K562 (cell line): ENCODE measurements at regions not wholly inside any gene's neighbourhood (a gene's known extent, or its start where the extent isn't known, plus 50 kb on each side); places are given as distances from the start of the nearest gene placed in this dataset.

Experiments
- ATAC-seq: fragments of 200-7000 bp; cut with Tn5 transposase; 3 replicates; pipeline ENCODE4 v1.9.1; 2020; ENCODE audit warnings: moderate library complexity
- BruUV-seq: library from RNA; stranded (reverse); fragments of 400-500 nt; replicated peaks from 2 replicates; lab custom pipeline; 2021; lab: Mats Ljungman, UMichigan
- CTCF ChIA-PET: fragments of 300-600 bp; formaldehyde crosslinking; extraction: SDS; loops from one replicate; lab custom pipeline; 2021; ENCODE audit warnings: low intra/inter-chr PET ratio; lab: Yijun Ruan, JAX
- POLR2A ChIA-PET: fragments of 300-600, 350-650 bp; sonication (Branson Sonifier 250); formaldehyde crosslinking; extraction: SDS; loops from one replicate; lab custom pipeline; 2021; ENCODE audit warnings: antibody characterized with exemption, inconsistent platforms; lab: Yijun Ruan, JAX
- DNase-seq, 4 experiments: peaks; one replicate each; pipeline versions ENCODE4 v3.0.0 to v3.0.0-alpha.2; 2011 to 2018; ENCODE audit warnings: low spot score in 3 of 4, mixed read lengths in 3 of 4; ENCODE audit errors: extremely low read depth in 1 of 4
- FAIRE-seq: peaks from 2 replicates; lab custom pipeline; 2011; peaks lifted over from hg19 to GRCh38; lab: Jason Lieb, UNC
- H2AFZ ChIP-seq: 2 replicates; pipeline ENCODE4 v1.6.0; 2011; ENCODE audit warnings: low read depth, low read length, control low read depth, inconsistent platforms
- H3K27ac ChIP-seq: fragments of 200-600 bp; 3 replicates; pipeline ENCODE4 v1.8.0; 2011; ENCODE audit warnings: low read depth, mild to moderate bottlenecking, control low read depth, inconsistent platforms, low read length, moderate library complexity, mixed read lengths; ENCODE audit errors: extremely low read depth
- H3K27me3 ChIP-seq, 2 experiments: fragments of 300-600 bp in 1 of 2; 2 replicates in 1 of 2; 3 replicates in 1 of 2; pipeline versions ENCODE4 v1.6.0 to v1.8.0; 2011; ENCODE audit warnings: inconsistent platforms in 2 of 2, low read length in 2 of 2, mild to moderate bottlenecking in 1 of 2, mixed read lengths in 1 of 2, moderate library complexity in 1 of 2; ENCODE audit not compliant: control insufficient read depth in 2 of 2, insufficient read depth in 2 of 2
- H3K36me3 ChIP-seq: fragments of 300-600 bp; 3 replicates; pipeline ENCODE4 v1.8.0; 2011; ENCODE audit warnings: mild to moderate bottlenecking, low read length, inconsistent platforms; ENCODE audit not compliant: control insufficient read depth, insufficient read depth
- H3K4me1 ChIP-seq, 2 experiments: fragments of 200-600 bp in 1 of 2; replicated peaks in 1 of 2; 2 replicates in 1 of 2; 3 replicates in 1 of 2; pipeline versions ENCODE4 v1.5.1 to v1.8.0; 2011; ENCODE audit warnings: inconsistent platforms in 2 of 2, low read length in 2 of 2, mild to moderate bottlenecking in 1 of 2, mixed read lengths in 1 of 2, moderate library complexity in 1 of 2; ENCODE audit not compliant: control insufficient read depth in 2 of 2, insufficient read depth in 2 of 2
- H3K4me2 ChIP-seq: 2 replicates; pipeline ENCODE4 v1.6.1; 2011; ENCODE audit warnings: low read length, control low read depth, inconsistent platforms, mixed read lengths; ENCODE audit not compliant: insufficient read depth
- H3K4me3 ChIP-seq: fragments of 200-600 bp; sonication (generic), shearing (Covaris generic); 2 replicates; pipeline ENCODE4 v1.5.1; 2016; ENCODE audit warnings: control low read depth, inconsistent platforms
- H3K79me2 ChIP-seq: fragments of 200-600 bp; 3 replicates; pipeline ENCODE4 v1.8.0; 2011; ENCODE audit warnings: low read length, inconsistent platforms; ENCODE audit not compliant: control insufficient read depth, insufficient read depth
- H3K9ac ChIP-seq, 2 experiments: 2 replicates each; pipeline versions ENCODE4 v1.6.0 to v1.6.1; 2011; ENCODE audit warnings: low read depth in 2 of 2, low read length in 2 of 2, control low read depth in 1 of 2, inconsistent platforms in 1 of 2, mild to moderate bottlenecking in 1 of 2, mixed read lengths in 1 of 2; ENCODE audit not compliant: insufficient read depth in 1 of 2
- H3K9me1 ChIP-seq: one replicate; pipeline ENCODE4 v1.6.0; 2011; ENCODE audit warnings: inconsistent platforms, mild to moderate bottlenecking, low read length, moderate library complexity; ENCODE audit not compliant: control insufficient read depth, insufficient read depth
- H3K9me3 ChIP-seq: replicated peaks from 2 replicates; pipeline ENCODE4 v1.5.1; 2011; ENCODE audit warnings: low read depth, low read length, inconsistent platforms; ENCODE audit not compliant: control insufficient read depth, insufficient read depth
- H4K20me1 ChIP-seq: replicated peaks from 2 replicates; pipeline ENCODE4 v1.6.1; 2011; ENCODE audit warnings: low read length, inconsistent platforms, mixed read lengths; ENCODE audit not compliant: control insufficient read depth, insufficient read depth
- CBFB ChIP-seq: sonication (generic); formaldehyde crosslinking; IDR thresholded peaks from 2 replicates; pipeline ENCODE4 v1.4.0; 2020; ENCODE audit warnings: mild to moderate bottlenecking, missing genetic modification reagents
- ESRRB ChIP-seq: fragments of 250-450 bp; sonication (Bioruptor Pico); IDR thresholded peaks from 2 replicates; pipeline ENCODE4 v1.5.0; 2020; ENCODE audit warnings: mild to moderate bottlenecking, moderate library complexity, borderline replicate concordance
- HCFC1 ChIP-seq: IDR thresholded peaks from 2 replicates; pipeline ENCODE4 v1.6.1; 2012; ENCODE audit warnings: low read depth, low read length, improper control_type of control experiment
- NUFIP1 ChIP-seq: fragments of 450-650 bp; IDR thresholded peaks from 2 replicates; pipeline ENCODE4 v1.6.1; 2018; ENCODE audit not compliant: partially characterized antibody
- POLR2AphosphoS2 ChIP-seq: IDR thresholded peaks from 2 replicates; pipeline ENCODE4 v1.6.1; 2012; ENCODE audit warnings: low read length, improper control_type of control experiment
- TBP ChIP-seq: optimal IDR thresholded peaks from 2 replicates; pipeline ENCODE3; 2011; ENCODE audit warnings: low read depth, low read length, improper control_type of control experiment
- TCF3 ChIP-seq: sonication (generic); formaldehyde crosslinking; IDR thresholded peaks from 2 replicates; pipeline ENCODE4 v1.4.0; 2020; ENCODE audit warnings: mild to moderate bottlenecking, missing genetic modification reagents
- ZNF184 ChIP-seq: sonication (generic); formaldehyde crosslinking; IDR thresholded peaks from 2 replicates; pipeline ENCODE4 v1.5.0; 2020; ENCODE audit warnings: missing genetic modification reagents
- ZNF57 ChIP-seq: fragments of 450-650 bp; formaldehyde crosslinking; IDR thresholded peaks from 2 replicates; pipeline ENCODE4 v1.4.0; 2020; ENCODE audit warnings: mild to moderate bottlenecking, moderate library complexity
- ZNF655 ChIP-seq: fragments of 250-450 bp; sonication (Bioruptor Pico); IDR thresholded peaks from 2 replicates; pipeline ENCODE4 v1.5.0; 2021
- ZNF695 ChIP-seq: fragments of 450-650 bp; formaldehyde crosslinking; IDR thresholded peaks from 2 replicates; pipeline ENCODE4 v1.4.0; 2020; ENCODE audit warnings: mild to moderate bottlenecking, moderate library complexity
- WGBS: fragments of 100-300 bp; shearing (Covaris generic); methylation state at CpG from one replicate; pipeline ENCODE4 v1.1.6; 2016; ENCODE audit warnings: low coverage, mixed read lengths; ENCODE audit not compliant: insufficient coverage; ENCODE audit errors: missing lambda C conversion rate; 5-methylcytosine and 5-hydroxymethylcytosine counted together
- in situ Hi-C: fragments of 300-500 bp; cut with MboI; formaldehyde crosslinking; loops from 4 replicates; pipeline ENCODE4 v1.15.0; 2018; ENCODE audit warnings: inconsistent platforms, mixed read lengths
- intact Hi-C: fragments of 100-400 bp; cut with micrococcal nuclease; formaldehyde crosslinking; loops from 2 replicates; pipeline ENCODE4 v1.14.2; 2022
- TF ChIP-seq, protein P1 (sequence below): fragments of 250-450 bp; sonication (Bioruptor Pico); IDR thresholded peaks from 2 replicates; pipeline ENCODE4 v1.9.0; 2021; ENCODE audit warnings: mild to moderate bottlenecking
- TF ChIP-seq, protein P2 (sequence below): fragments of 450-650 bp; IDR thresholded peaks from 2 replicates; pipeline ENCODE4 v1.6.1; 2016; ENCODE audit warnings: mild to moderate bottlenecking

DNA sequence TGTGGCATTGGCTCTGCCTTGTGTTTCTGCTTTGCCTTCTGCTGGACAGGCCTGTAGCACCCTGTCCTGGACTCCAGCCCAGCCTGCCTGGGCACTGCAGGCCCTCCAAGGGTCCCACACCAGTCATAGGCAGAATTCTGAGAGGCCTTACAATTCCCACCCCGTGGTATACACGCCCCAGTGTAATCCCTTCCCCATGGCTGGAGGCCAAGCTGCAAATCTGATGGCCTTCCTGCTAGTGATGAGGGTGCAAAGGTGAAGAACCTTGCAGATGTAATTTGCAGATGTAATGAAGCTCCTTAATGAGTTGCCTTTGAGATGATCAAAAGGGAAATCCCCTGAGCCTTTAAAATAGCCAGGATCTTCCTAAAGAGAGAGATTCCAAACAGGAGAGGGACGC is 325.1 kb upstream of the ZNF32 start:
- Histone ChIP-seq H3K9me1 (no peaks in the 10 kb centered on the region), H4K20me1 (no peaks in the 10 kb centered on the region; the same call in 1 of the 2 replicates), H3K36me3 (no peaks in the 10 kb centered on the region), H3K79me2 (no peaks in the 10 kb centered on the region), H3K4me3 (no peak overlapping the region), H3K9me3 (no peaks in the 10 kb centered on the region), H3K4me2 (no peak overlapping the region), H3K9ac (no peak overlapping the region), H2AFZ (no peak overlapping the region), H3K4me1 (no peaks in the 10 kb centered on the region), H3K27me3 (peaks cover 0 to 23% of the 10 kb centered on the region in 2 experiments; a peak in 2 of 5 replicates), H3K27ac (no peak overlapping the region)
- TF ChIP-seq, protein P1, sequence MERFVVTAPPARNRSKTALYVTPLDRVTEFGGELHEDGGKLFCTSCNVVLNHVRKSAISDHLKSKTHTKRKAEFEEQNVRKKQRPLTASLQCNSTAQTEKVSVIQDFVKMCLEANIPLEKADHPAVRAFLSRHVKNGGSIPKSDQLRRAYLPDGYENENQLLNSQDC (CRISPR knock-in tag): no peak
- no peak for DNase-seq
- ChIA-PET POLR2A (interaction anchor here (0.8 to 0.9 kb wide), 2 partner anchors 11 to 333 kb away, joined by 4 read pairs; no protein-coding TSS in a partner anchor), CTCF (no interaction called here)
- 0% methylated on average over 3 of the region's 3 CpGs for WGBS
- no peak for FAIRE-seq
- BruUV-seq: no TSS peak
- in situ Hi-C loops: no loop called here
- no peak for ATAC-seq
- intact Hi-C loops: no loop called here

DNA sequence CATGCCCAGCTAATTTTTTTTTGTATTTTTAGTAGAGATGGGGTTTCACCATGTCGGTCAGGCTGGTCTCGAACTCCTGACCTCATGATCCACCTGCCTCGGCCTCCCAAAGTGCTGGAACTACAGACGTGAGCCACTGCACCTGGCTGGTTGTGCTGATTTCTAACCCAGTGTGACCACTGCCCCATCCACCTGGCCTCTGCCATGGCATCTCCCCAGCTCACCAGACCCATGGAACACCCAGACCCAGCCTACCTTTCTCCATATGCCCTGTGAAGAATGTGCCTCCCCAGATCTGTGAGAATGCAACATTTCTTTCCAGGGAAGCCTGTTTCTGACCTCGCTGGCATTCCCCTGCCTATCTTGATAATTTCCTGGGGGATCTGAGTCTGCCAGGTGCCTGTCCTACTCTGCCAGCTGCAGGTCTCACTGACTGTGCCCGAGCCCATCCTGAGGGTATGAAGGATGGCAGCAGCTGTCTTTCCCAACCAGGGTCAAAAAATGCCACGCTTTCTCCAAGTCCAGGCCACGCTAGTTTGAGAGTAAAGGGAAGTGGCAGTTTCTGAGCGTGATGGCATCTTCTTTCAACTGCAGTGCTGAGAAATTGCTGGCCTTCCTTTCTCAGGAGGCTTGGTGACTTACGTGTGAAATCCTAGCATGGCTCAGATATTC is 324.4 kb upstream of the ZNF32 start:
- POLR2A ChIA-PET: interaction anchor here (0.6 to 0.8 kb wide), 2 partner anchors 32 to 333 kb away, joined by 4 read pairs; no protein-coding TSS in a partner anchor
- Histone ChIP-seq H3K9ac (no peak overlapping the region), H3K4me3 (no peak overlapping the region), H2AFZ (no peak overlapping the region), H3K79me2 (no peaks in the 10 kb centered on the region), H4K20me1 (no peaks in the 10 kb centered on the region; the same call in 1 of the 2 replicates), H3K27me3 (peaks cover 0 to 25% of the 10 kb centered on the region in 2 experiments; a peak in 3 of 5 replicates), H3K9me1 (no peaks in the 10 kb centered on the region), H3K36me3 (no peaks in the 10 kb centered on the region), H3K4me2 (no peak overlapping the region), H3K4me1 (no peaks in the 10 kb centered on the region), H3K9me3 (no peaks in the 10 kb centered on the region), H3K27ac (no peak overlapping the region)
- FAIRE-seq (no peak), DNase-seq (no peak), ATAC-seq (no peak)
- BruUV-seq: no TSS peak
- in situ Hi-C loops (no loop called here), intact Hi-C loops (no loop called here)
- 6% methylated on average over 9 of the region's 10 CpGs for WGBS
- CTCF ChIA-PET: no interaction called here
- TF ChIP-seq HCFC1 (no peak), POLR2AphosphoS2 (no peak), TCF3 (CRISPR knock-in tag) (no peak), ZNF57 (CRISPR knock-in tag) (no peak), ESRRB (CRISPR knock-in tag) (no peak), TBP (no peak), CBFB (no peak), ZNF184 (CRISPR knock-in tag) (no peak), ZNF655 (CRISPR knock-in tag) (no peak), ZNF695 (CRISPR knock-in tag) (no peak), NUFIP1 (no peak)
- TF ChIP-seq, protein P2, sequence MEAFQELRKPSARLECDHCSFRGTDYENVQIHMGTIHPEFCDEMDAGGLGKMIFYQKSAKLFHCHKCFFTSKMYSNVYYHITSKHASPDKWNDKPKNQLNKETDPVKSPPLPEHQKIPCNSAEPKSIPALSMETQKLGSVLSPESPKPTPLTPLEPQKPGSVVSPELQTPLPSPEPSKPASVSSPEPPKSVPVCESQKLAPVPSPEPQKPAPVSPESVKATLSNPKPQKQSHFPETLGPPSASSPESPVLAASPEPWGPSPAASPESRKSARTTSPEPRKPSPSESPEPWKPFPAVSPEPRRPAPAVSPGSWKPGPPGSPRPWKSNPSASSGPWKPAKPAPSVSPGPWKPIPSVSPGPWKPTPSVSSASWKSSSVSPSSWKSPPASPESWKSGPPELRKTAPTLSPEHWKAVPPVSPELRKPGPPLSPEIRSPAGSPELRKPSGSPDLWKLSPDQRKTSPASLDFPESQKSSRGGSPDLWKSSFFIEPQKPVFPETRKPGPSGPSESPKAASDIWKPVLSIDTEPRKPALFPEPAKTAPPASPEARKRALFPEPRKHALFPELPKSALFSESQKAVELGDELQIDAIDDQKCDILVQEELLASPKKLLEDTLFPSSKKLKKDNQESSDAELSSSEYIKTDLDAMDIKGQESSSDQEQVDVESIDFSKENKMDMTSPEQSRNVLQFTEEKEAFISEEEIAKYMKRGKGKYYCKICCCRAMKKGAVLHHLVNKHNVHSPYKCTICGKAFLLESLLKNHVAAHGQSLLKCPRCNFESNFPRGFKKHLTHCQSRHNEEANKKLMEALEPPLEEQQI: no peak
